CD4-positive, alpha-beta memory T cell (primary cell): ENCODE measurements at regions not wholly inside any gene's neighbourhood (a gene's known extent, or its start where the extent isn't known, plus 50 kb on each side); places are given as distances from the start of the nearest gene placed in this dataset.

Experiments
- CTCF ChIA-PET: fragments of 350-600 bp; sonication (Branson Sonifier 250); formaldehyde crosslinking; loops from one replicate; lab custom pipeline; 2021; ENCODE audit warnings: inconsistent platforms; ENCODE audit not compliant: partially characterized antibody; lab: Charles Lee
- POLR2A ChIA-PET: fragments of 350-600 bp; sonication (Branson Sonifier 250); formaldehyde crosslinking; loops from one replicate; lab custom pipeline; 2021; ENCODE audit not compliant: partially characterized antibody; lab: Charles Lee
- DNase-seq, 5 donors: peaks; one replicate each; pipeline versions ENCODE4 v3.0.0 to v3.0.0-alpha.2; 2020 to 2022; ENCODE audit warnings: mixed read lengths in 1 of 5
- H3K27ac ChIP-seq: one replicate; pipeline ENCODE4 v1.7.0; 2013; ENCODE audit warnings: low read depth, low read length
- H3K27me3 ChIP-seq: 2 replicates; pipeline ENCODE4 v1.7.0; 2013; ENCODE audit warnings: mild to moderate bottlenecking, low read length, moderate library complexity; ENCODE audit not compliant: insufficient read depth
- H3K36me3 ChIP-seq: 2 replicates; pipeline ENCODE4 v1.7.0; 2013; ENCODE audit warnings: mild to moderate bottlenecking, low read length, moderate library complexity; ENCODE audit not compliant: insufficient read depth
- H3K4me1 ChIP-seq: 2 replicates; pipeline ENCODE4 v1.7.0; 2013; ENCODE audit warnings: mild to moderate bottlenecking, low read length, moderate library complexity; ENCODE audit not compliant: insufficient read depth
- H3K4me3 ChIP-seq, 2 donors: one replicate each; pipeline ENCODE4 v1.7.0; 2013; ENCODE audit warnings: low read length in 2 of 2, mild to moderate bottlenecking in 1 of 2
- H3K9me3 ChIP-seq, 2 donors: one replicate each; pipeline ENCODE4 v1.7.0; 2013; ENCODE audit warnings: low read length in 2 of 2, control low read depth in 1 of 2; ENCODE audit not compliant: control insufficient read depth in 1 of 2
- H3K27ac Mint-ChIP-seq, 7 donors: one replicate each; pipeline ENCODE4 v1.8.0; 2020 to 2021; ENCODE audit warnings: mixed read lengths in 7 of 7, mild to moderate bottlenecking in 6 of 7, inconsistent platforms in 3 of 7, moderate library complexity in 3 of 7
- H3K27me3 Mint-ChIP-seq, 2 donors: one replicate each; pipeline ENCODE4 v1.8.0; 2020 to 2021; ENCODE audit warnings: mixed read lengths in 2 of 2
- H3K36me3 Mint-ChIP-seq, 2 donors: one replicate each; pipeline ENCODE4 v1.8.0; 2020 to 2021; ENCODE audit warnings: mixed read lengths in 2 of 2, inconsistent platforms in 1 of 2, mild to moderate bottlenecking in 1 of 2
- H3K4me1 Mint-ChIP-seq, 4 donors: one replicate each; pipeline ENCODE4 v1.8.0; 2020 to 2021; ENCODE audit warnings: mixed read lengths in 4 of 4, mild to moderate bottlenecking in 1 of 4
- H3K4me3 Mint-ChIP-seq, 8 donors: one replicate each; pipeline ENCODE4 v1.8.0; 2020 to 2021; ENCODE audit warnings: mixed read lengths in 8 of 8, mild to moderate bottlenecking in 7 of 8, moderate library complexity in 6 of 8, inconsistent platforms in 3 of 8
- H3K9me3 Mint-ChIP-seq, 8 donors: one replicate each; pipeline ENCODE4 v1.8.0; 2020 to 2021; ENCODE audit warnings: mixed read lengths in 8 of 8, mild to moderate bottlenecking in 5 of 8, inconsistent platforms in 3 of 8, moderate library complexity in 1 of 8
- intact Hi-C: fragments of 100-400 bp; cut with micrococcal nuclease; formaldehyde crosslinking; loops from one replicate; pipeline ENCODE4 v1.15.1; 2023

DNA sequence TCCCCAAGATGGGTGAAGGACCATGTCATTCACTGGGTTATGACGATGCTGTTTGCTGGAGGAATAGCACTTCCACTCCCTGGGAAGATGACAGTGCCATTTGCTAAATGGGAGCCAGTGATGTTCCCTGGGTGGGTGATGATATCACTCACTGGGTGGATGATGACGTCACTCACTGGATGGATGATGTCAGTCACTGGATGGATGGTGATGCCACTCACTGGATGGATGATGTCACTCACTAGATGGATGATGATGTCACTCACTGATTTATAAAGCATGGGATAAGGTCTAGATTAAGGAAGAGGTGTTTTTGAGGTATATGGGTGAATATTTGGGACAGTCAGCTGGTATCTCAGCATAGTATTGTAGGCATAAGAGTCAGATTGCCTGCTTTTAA, 457.2 kb downstream of the AJAP1 start:
- no peak overlapping the region for H3K4me3 Mint-ChIP-seq
- Histone ChIP-seq H3K27me3 (no peaks in the 10 kb centered on the region), H3K4me3 (no peak overlapping the region), H3K9me3 (no peaks in the 10 kb centered on the region), H3K4me1 (peaks cover 17% of the 10 kb centered on the region), H3K36me3 (no peaks in the 10 kb centered on the region), H3K27ac (no peak overlapping the region)
- intact Hi-C loops = no loop called here
- POLR2A ChIA-PET = no interaction called here
- H3K36me3 Mint-ChIP-seq = no peaks in the 10 kb centered on the region
- H3K27me3 Mint-ChIP-seq = peaks cover 10% of the 10 kb centered on the region in 2 donors
- peak overlapping the region in 2 of 7 donors; percentile 27 to 65 for H3K27ac Mint-ChIP-seq
- peaks cover 0 to 3% (median 0%) of the 10 kb centered on the region in 8 donors for H3K9me3 Mint-ChIP-seq
- no peak for DNase-seq
- CTCF ChIA-PET = no interaction called here
- H3K4me1 Mint-ChIP-seq = peaks cover 13 to 35% (median 21%) of the 10 kb centered on the region in 4 donors

DNA sequence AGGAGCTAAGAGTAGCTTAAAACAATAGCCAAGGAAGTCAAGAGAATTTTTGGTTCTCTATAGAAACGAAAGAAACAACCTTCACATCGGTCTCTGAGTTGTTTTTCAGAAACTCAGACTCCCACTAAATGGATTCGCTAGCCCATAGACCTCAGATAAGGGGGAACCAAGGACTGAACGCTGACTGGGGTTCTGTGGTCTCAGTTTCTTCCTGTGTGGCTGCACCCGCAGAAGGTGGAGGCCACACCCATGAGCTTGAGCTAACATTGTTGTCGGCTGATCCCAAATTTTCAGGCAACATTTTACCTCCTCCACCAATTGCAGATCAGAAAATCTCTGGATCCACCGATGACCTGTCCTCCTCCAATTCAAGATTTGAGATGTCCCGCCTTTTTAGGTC, 456.1 kb downstream of the AJAP1 start:
- Histone ChIP-seq H3K4me3 (no peak overlapping the region), H3K27ac (no peak overlapping the region), H3K9me3 (no peaks in the 10 kb centered on the region), H3K4me1 (peaks cover 17% of the 10 kb centered on the region), H3K27me3 (no peaks in the 10 kb centered on the region), H3K36me3 (no peaks in the 10 kb centered on the region)
- Mint-ChIP-seq H3K4me3 (peak overlapping the region in 5 of 8 donors; percentile 55 to 72 (median 59)), H3K36me3 (no peaks in the 10 kb centered on the region), H3K9me3 (peaks cover 0 to 3% (median 0%) of the 10 kb centered on the region in 8 donors), H3K27ac (peak overlapping the region in 3 of 7 donors; percentile 57 to 61 (median 58)), H3K27me3 (peaks cover 10 to 14% of the 10 kb centered on the region in 2 donors), H3K4me1 (peaks cover 13 to 35% (median 21%) of the 10 kb centered on the region in 4 donors)
- ChIA-PET CTCF (interaction anchor here (1.5 kb wide), 1 partner anchor 16 kb away, joined by 3 read pairs; no protein-coding TSS in a partner anchor), POLR2A (no interaction called here)
- intact Hi-C loops = no loop called here
- DNase-seq = peak in 2 of 5 donors; percentile 1 to 4

DNA sequence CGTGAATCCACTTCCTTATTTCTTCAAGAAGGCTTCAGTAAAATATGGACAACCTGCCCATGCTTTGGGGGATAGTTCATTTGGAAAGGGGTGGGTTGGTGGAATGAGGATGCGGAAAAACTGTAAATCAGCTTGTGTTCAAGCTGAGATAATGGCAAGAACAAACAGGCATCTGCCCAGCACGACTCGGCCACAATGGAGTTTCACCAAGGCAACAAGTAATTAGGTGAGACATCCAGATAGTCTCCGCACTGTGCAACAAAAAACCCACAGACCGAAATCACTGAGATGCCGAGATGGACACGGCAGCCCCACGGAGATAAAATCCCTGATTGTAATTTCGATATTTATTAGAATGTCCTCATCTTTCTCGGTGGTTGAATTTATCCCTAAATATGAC, 455.2 kb downstream of the AJAP1 start:
- CTCF ChIA-PET = interaction anchor here (1.5 kb wide), 1 partner anchor 15 kb away, joined by 3 read pairs; no protein-coding TSS in a partner anchor
- peaks cover 13 to 35% (median 21%) of the 10 kb centered on the region in 4 donors for H3K4me1 Mint-ChIP-seq
- POLR2A ChIA-PET = no interaction called here
- no peak overlapping the region for H3K27ac ChIP-seq
- no peak overlapping the region for H3K4me3 ChIP-seq
- no peaks in the 10 kb centered on the region for H3K27me3 ChIP-seq
- H3K9me3 Mint-ChIP-seq = peaks cover 0 to 2% (median 0%) of the 10 kb centered on the region in 8 donors
- no peak for DNase-seq
- intact Hi-C loops = no loop called here
- H3K4me3 Mint-ChIP-seq = peak overlapping the region in 2 of 8 donors; percentile 20 to 38
- H3K36me3 Mint-ChIP-seq = no peaks in the 10 kb centered on the region
- peaks cover 10 to 15% of the 10 kb centered on the region in 2 donors for H3K27me3 Mint-ChIP-seq
- no peak overlapping the region for H3K27ac Mint-ChIP-seq
- no peaks in the 10 kb centered on the region for H3K36me3 ChIP-seq
- H3K4me1 ChIP-seq = peaks cover 17% of the 10 kb centered on the region
- no peaks in the 10 kb centered on the region for H3K9me3 ChIP-seq

DNA sequence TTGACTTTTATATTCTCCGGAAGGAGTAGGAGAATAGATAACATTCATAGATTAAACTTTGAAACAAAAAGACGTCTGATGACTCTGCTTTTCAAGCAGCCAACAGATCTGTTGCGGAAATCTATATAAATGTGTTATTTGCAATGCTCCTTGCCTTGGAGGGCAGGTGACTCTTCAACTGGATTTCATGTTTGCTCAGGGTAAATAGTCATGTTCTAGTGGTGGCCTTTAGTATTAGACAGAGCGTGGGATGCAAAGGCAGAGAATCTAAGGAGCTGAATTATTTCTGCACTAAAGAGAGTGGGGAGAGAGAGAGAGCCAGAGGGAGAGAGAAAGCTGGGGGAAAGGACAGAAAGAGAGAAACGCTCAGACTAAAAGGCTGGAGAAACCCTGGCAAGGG, 454.3 kb downstream of the AJAP1 start:
- H3K27me3 Mint-ChIP-seq = peaks cover 10 to 15% of the 10 kb centered on the region in 2 donors
- ChIA-PET CTCF (interaction anchor here (1.3 kb wide), 1 partner anchor 16 kb away, joined by 3 read pairs; no protein-coding TSS in a partner anchor), POLR2A (no interaction called here)
- peaks cover 13 to 35% (median 21%) of the 10 kb centered on the region in 4 donors for H3K4me1 Mint-ChIP-seq
- Histone ChIP-seq H3K27ac (no peak overlapping the region), H3K4me1 (peaks cover 17% of the 10 kb centered on the region), H3K27me3 (no peaks in the 10 kb centered on the region), H3K36me3 (no peaks in the 10 kb centered on the region), H3K4me3 (no peak overlapping the region), H3K9me3 (no peaks in the 10 kb centered on the region)
- H3K36me3 Mint-ChIP-seq = no peaks in the 10 kb centered on the region
- peaks cover 0 to 2% (median 0%) of the 10 kb centered on the region in 8 donors for H3K9me3 Mint-ChIP-seq
- H3K27ac Mint-ChIP-seq = no peak overlapping the region
- H3K4me3 Mint-ChIP-seq = peak overlapping the region in 1 of 8 donors; percentile 26
- intact Hi-C loops = no loop called here
- DNase-seq = no peak

DNA sequence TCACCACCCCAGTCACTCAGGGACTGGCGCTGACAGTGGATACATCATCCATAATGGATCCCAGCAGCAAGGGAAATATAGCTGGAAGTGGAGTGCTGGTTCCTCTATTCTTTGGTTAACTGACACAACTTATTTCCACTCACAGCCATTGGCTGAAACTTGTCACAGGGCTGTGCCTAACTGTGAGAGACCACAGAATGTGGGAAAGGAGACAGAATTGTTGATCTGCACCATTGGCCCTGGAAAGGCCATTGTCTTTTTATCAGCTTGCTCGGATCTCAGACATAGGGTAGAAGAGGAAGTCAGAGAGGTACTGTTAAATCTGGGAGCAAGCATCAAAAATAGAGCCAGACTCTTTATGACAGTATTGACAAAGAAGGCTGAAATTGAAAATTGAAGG, 451.3 kb downstream of the AJAP1 start:
- no peak overlapping the region for H3K27ac ChIP-seq
- peaks cover 13% of the 10 kb centered on the region for H3K4me1 ChIP-seq
- no peak overlapping the region for H3K27ac Mint-ChIP-seq
- intact Hi-C loops = no loop called here
- H3K36me3 ChIP-seq = no peaks in the 10 kb centered on the region
- H3K4me1 Mint-ChIP-seq = peaks cover 10 to 23% (median 14%) of the 10 kb centered on the region in 4 donors
- no peaks in the 10 kb centered on the region for H3K36me3 Mint-ChIP-seq
- peaks cover 8 to 15% of the 10 kb centered on the region in 2 donors for H3K27me3 Mint-ChIP-seq
- H3K4me3 Mint-ChIP-seq = no peak overlapping the region
- DNase-seq = no peak
- CTCF ChIA-PET = no interaction called here
- H3K27me3 ChIP-seq = no peaks in the 10 kb centered on the region
- peaks cover 0 to 5% (median 4%) of the 10 kb centered on the region in 8 donors for H3K9me3 Mint-ChIP-seq
- H3K9me3 ChIP-seq = no peaks in the 10 kb centered on the region
- H3K4me3 ChIP-seq = no peak overlapping the region
- POLR2A ChIA-PET = no interaction called here

DNA sequence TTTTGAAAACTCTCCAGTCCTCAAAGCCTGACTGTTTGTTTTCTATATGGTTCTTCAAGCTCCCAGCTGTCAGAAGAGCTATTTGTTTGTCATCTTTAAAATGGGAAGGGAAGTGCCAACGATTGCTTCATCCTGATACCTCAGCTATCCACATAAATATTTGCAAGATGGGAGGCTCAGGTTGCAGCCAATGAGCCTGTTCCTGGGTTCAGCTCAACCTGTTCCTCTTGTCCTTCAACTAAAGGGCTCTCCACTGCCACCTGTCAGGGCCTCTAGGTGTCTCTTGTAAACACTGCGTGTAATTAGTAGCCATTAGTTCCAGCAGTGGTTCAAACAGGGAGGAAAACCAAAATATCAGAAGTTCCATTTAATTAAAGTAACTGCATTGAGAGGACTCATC, 445.1 kb downstream of the AJAP1 start:
- Mint-ChIP-seq H3K36me3 (no peaks in the 10 kb centered on the region), H3K27ac (no peak overlapping the region), H3K27me3 (peaks cover 3 to 7% of the 10 kb centered on the region in 2 donors), H3K9me3 (peaks cover 0 to 9% (median 3%) of the 10 kb centered on the region in 8 donors), H3K4me3 (no peak overlapping the region), H3K4me1 (no peaks in the 10 kb centered on the region)
- Histone ChIP-seq H3K27ac (no peak overlapping the region), H3K36me3 (no peaks in the 10 kb centered on the region), H3K4me3 (no peak overlapping the region), H3K4me1 (no peaks in the 10 kb centered on the region), H3K9me3 (no peaks in the 10 kb centered on the region), H3K27me3 (no peaks in the 10 kb centered on the region)
- ChIA-PET CTCF (no interaction called here), POLR2A (no interaction called here)
- intact Hi-C loops = no loop called here
- DNase-seq = no peak

DNA sequence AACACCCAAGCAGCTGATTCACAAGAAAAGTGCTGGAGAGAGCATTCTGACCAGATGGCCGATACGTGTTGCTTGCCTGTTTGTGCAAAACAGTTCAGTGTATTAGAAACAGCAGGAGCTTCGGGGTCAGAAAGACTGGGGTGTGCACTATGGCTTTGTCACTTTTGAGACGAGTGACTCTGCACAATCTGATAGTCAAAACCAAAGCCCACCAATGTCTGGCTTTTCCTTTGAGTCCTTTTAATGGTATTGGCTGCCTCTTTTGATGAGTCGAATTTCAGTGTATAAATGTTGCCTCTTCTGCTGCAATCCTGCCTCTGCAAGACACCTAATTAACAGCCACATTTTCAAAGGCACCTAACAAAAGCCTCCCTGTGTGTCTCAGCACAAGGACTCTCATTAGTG, 444.6 kb downstream of the AJAP1 start:
- DNase-seq = no peak
- H3K36me3 ChIP-seq = no peaks in the 10 kb centered on the region
- H3K9me3 ChIP-seq = no peaks in the 10 kb centered on the region
- no peaks in the 10 kb centered on the region for H3K4me1 ChIP-seq
- intact Hi-C loops = no loop called here
- no peak overlapping the region for H3K4me3 Mint-ChIP-seq
- peaks cover 0 to 14% (median 6%) of the 10 kb centered on the region in 8 donors for H3K9me3 Mint-ChIP-seq
- no peak overlapping the region for H3K4me3 ChIP-seq
- no peaks in the 10 kb centered on the region for H3K27me3 ChIP-seq
- CTCF ChIA-PET = no interaction called here
- peaks cover 0 to 1% of the 10 kb centered on the region in 2 donors for H3K36me3 Mint-ChIP-seq
- no peak overlapping the region for H3K27ac ChIP-seq
- H3K27me3 Mint-ChIP-seq = peaks cover 5 to 9% of the 10 kb centered on the region in 2 donors
- H3K27ac Mint-ChIP-seq = no peak overlapping the region
- POLR2A ChIA-PET = no interaction called here
- no peaks in the 10 kb centered on the region for H3K4me1 Mint-ChIP-seq
